ENCODE measurements at regions not wholly inside any gene's neighbourhood (a gene's known extent, or its start where the extent isn't known, plus 50 kb on each side); places are given as distances from the start of the nearest gene placed in this dataset.

- Mint-ChIP-seq H3K9me3 (peaks cover 14% of the 10 kb centered on the region), H3K4me3 (no peak overlapping the region), H3K27ac (no peak overlapping the region), H3K36me3 (ENCODE audit: low read depth) (no peaks in the 10 kb centered on the region), H3K27me3 (ENCODE audit: low read depth) (no peaks in the 10 kb centered on the region), H3K4me1 (ENCODE audit: low read depth) (no peaks in the 10 kb centered on the region)
Observed at GRCh38 chr4:60745800-60746571, 454.1 kb upstream of the ADGRL3 start.

DNA sequence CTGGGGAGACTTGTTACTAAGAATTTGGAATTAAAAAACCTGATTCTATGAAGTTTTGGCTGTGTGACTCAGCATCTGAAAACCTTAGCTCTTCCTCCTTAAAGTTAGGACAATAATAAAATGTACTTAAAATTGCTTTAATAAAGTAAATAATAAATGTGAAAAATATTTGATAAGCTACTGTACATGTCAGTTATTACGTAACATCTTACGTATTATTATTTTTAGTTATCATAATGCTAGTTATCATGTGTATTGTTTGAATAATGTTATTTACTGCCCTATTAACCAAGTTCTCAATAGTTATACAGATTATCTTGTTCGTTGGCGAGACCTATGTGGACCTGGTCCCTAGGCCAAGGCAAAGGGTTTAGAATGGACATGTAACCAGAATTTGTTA lies 449.2 kb upstream of the ADGRL3 start:
- Mint-ChIP-seq H3K4me3 (no peak overlapping the region), H3K9me3 (peaks cover 6% of the 10 kb centered on the region), H3K27me3 (ENCODE audit: low read depth) (no peaks in the 10 kb centered on the region), H3K4me1 (ENCODE audit: low read depth) (no peaks in the 10 kb centered on the region), H3K36me3 (ENCODE audit: low read depth) (no peaks in the 10 kb centered on the region), H3K27ac (no peak overlapping the region)

GRCh38 chr4:60757986-60758680 lies 442.0 kb upstream of the ADGRL3 start:
- Mint-ChIP-seq H3K27me3 (ENCODE audit: low read depth) (no peaks in the 10 kb centered on the region), H3K9me3 (peaks cover 6% of the 10 kb centered on the region), H3K36me3 (ENCODE audit: low read depth) (no peaks in the 10 kb centered on the region), H3K4me1 (ENCODE audit: low read depth) (no peaks in the 10 kb centered on the region), H3K27ac (no peak overlapping the region), H3K4me3 (no peak overlapping the region)

DNA sequence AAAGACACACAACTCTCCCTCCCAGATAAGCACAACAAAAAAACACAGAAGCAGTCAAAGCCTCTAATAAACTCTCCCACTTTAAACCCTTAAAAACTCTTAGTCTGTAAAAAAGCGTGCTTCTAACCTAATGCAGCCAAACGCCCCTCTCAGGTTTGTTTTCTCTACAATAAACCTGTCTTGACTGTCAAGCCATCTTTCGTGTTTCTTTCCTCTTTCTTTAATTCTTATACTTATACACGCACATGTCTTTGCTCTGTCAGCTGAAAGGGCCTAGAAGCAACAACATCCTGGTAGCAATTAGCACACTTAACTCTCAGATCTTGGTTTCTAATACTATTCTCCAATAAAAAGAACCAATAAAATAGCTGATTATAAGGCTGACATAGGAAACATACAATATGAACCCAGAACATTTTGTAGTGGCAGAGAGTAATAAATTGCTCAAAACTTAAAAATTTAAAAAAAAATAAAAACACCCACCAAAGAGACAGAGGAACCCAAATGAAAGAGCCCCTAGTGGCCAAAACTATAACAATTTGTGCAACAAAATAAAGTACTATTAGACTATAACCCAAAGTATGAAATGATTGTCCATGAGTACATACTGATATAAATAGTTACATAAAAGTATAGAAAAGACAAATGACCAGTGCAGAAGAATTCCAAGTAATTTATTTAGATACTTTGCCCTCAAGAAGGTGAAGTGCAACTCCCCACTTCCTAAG lies 440.4 kb upstream of the ADGRL3 start:
- Mint-ChIP-seq H3K27ac (no peak overlapping the region), H3K36me3 (ENCODE audit: low read depth) (no peaks in the 10 kb centered on the region), H3K27me3 (ENCODE audit: low read depth) (no peaks in the 10 kb centered on the region), H3K4me3 (no peak overlapping the region), H3K9me3 (peaks cover 6% of the 10 kb centered on the region), H3K4me1 (ENCODE audit: low read depth) (no peaks in the 10 kb centered on the region)

GRCh38 chr4:60780874-60781273 lies 419.3 kb upstream of the ADGRL3 start:
- Mint-ChIP-seq H3K27me3 (ENCODE audit: low read depth) (no peaks in the 10 kb centered on the region), H3K36me3 (ENCODE audit: low read depth) (no peaks in the 10 kb centered on the region), H3K4me3 (no peak overlapping the region), H3K9me3 (no peaks in the 10 kb centered on the region), H3K27ac (no peak overlapping the region), H3K4me1 (ENCODE audit: low read depth) (no peaks in the 10 kb centered on the region)

DNA sequence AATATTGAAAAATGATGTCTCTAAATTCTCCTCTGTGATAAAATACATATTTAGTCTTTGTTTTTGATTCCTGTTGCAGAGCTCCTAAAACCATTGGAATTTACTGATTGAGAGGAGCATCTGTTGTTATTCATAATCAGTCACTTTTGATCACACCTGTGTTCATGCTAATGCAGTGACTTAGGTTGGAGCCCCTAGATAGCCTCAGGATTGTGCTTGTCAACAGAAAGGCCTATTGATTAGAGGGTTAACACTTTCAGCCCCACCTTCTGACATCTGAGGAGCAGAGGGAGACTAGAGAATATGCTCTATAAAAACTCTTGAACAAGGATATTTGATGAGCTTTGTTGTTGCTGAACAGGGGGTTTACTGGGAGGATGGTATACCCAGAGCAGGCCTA lies 409.5 kb upstream of the ADGRL3 start:
- Mint-ChIP-seq H3K36me3 (ENCODE audit: low read depth) (no peaks in the 10 kb centered on the region), H3K4me1 (ENCODE audit: low read depth) (no peaks in the 10 kb centered on the region), H3K27ac (no peak overlapping the region), H3K27me3 (ENCODE audit: low read depth) (no peaks in the 10 kb centered on the region), H3K9me3 (peaks cover 3% of the 10 kb centered on the region), H3K4me3 (no peak overlapping the region)

DNA sequence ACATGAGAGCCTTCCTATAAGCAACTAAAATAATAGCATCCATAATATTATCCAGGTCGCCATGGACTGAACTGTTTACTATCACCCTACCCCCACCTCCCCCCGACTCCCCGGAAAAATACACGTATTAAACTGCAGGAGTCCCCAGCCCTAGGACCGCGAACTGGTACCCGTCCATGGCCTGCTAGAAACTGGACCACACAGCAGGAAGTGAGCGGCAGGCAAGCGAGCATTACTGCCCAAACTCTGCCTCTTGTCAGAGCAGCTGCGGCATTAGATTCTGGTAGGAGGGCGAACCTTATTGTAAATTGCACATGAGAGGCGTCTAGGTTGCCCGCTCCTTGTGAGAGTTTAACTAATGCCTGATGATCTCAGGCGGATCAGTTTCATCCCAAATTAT lies 405.8 kb upstream of the ADGRL3 start:
- Mint-ChIP-seq H3K27me3 (ENCODE audit: low read depth) (no peaks in the 10 kb centered on the region), H3K4me3 (no peak overlapping the region), H3K27ac (no peak overlapping the region), H3K9me3 (peaks cover 3% of the 10 kb centered on the region), H3K4me1 (ENCODE audit: low read depth) (no peaks in the 10 kb centered on the region), H3K36me3 (ENCODE audit: low read depth) (no peaks in the 10 kb centered on the region)

GRCh38 chr4:60799214-60799613 lies 400.9 kb upstream of the ADGRL3 start:
- no peaks in the 10 kb centered on the region for H3K36me3 Mint-ChIP-seq (ENCODE audit: low read depth)
- no peaks in the 10 kb centered on the region for H3K9me3 Mint-ChIP-seq
- no peak overlapping the region for H3K4me3 Mint-ChIP-seq
- no peak overlapping the region for H3K27ac Mint-ChIP-seq
- no peaks in the 10 kb centered on the region for H3K27me3 Mint-ChIP-seq (ENCODE audit: low read depth)
- H3K4me1 Mint-ChIP-seq (ENCODE audit: low read depth): no peaks in the 10 kb centered on the region

DNA sequence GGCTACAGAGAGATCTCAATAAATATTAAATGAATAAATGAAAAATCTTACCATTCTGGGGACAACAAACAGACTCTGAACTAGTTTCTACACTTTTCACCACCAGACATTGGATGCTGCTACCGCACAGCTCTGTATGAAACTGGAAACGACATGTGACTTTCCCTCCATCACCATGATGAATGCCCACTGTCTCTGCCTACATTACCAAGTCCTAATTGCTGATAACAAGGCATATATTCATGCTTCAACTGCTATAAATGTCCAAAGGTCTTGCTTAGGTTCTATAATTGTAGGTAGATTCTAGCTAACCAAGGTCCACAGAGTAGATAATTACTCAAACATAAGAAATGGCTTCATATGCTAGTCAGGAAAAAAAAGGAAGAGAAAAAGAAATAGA lies 399.4 kb upstream of the ADGRL3 start:
- Mint-ChIP-seq H3K4me1 (ENCODE audit: low read depth) (no peaks in the 10 kb centered on the region), H3K36me3 (ENCODE audit: low read depth) (no peaks in the 10 kb centered on the region), H3K9me3 (no peaks in the 10 kb centered on the region), H3K27me3 (ENCODE audit: low read depth) (no peaks in the 10 kb centered on the region), H3K4me3 (no peak overlapping the region), H3K27ac (no peak overlapping the region)

DNA sequence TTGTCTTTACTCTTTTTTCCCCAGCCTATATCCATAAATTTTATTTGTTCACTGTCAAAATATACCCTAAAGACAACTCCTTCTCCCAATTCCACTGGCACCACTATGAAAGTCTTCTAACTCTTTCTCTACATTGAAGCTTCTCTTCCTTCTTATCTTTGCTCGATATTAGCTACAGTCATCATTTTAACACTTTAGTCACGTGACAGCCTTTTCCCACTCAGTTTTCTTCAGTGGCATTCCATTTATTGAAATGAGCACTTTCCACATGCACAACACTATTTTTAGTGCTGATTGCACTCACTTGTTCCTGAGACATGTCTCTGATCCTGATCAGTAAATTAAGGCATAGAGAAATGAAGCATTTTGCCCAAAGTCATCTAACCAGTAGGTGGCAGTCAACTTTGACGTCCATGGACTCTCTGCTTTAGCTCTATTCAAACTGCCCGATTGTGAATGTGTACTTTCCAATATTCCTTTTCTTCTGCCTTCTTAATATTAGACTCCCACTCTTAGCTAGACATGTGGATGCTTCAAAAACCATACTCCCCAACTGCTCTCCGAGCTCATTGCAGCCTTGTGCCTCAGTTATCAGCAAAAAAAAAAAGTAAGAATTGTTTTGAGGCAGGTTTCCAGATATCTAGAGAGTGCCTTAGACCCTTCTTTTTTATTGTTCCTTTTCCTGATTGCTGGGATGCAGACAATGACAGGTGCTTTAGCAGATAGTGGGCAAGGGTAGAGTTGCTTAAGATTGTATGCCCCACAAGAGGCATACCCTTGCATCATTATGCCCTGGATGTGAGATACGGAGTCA lies 394.4 kb upstream of the ADGRL3 start:
- H3K9me3 Mint-ChIP-seq: no peaks in the 10 kb centered on the region
- no peaks in the 10 kb centered on the region for H3K27me3 Mint-ChIP-seq (ENCODE audit: low read depth)
- H3K36me3 Mint-ChIP-seq (ENCODE audit: low read depth): no peaks in the 10 kb centered on the region
- no peak overlapping the region for H3K27ac Mint-ChIP-seq
- H3K4me3 Mint-ChIP-seq: no peak overlapping the region
- no peaks in the 10 kb centered on the region for H3K4me1 Mint-ChIP-seq (ENCODE audit: low read depth)

- no peaks in the 10 kb centered on the region for H3K27me3 Mint-ChIP-seq (ENCODE audit: low read depth)
- no peaks in the 10 kb centered on the region for H3K4me1 Mint-ChIP-seq (ENCODE audit: low read depth)
- H3K9me3 Mint-ChIP-seq: no peaks in the 10 kb centered on the region
- H3K4me3 Mint-ChIP-seq: no peak overlapping the region
- no peaks in the 10 kb centered on the region for H3K36me3 Mint-ChIP-seq (ENCODE audit: low read depth)
- no peak overlapping the region for H3K27ac Mint-ChIP-seq
Observed at GRCh38 chr4:60808726-60809485, 391.2 kb upstream of the ADGRL3 start.

GRCh38 chr4:60809486-60809800 lies 390.7 kb upstream of the ADGRL3 start:
- H3K27me3 Mint-ChIP-seq (ENCODE audit: low read depth): no peaks in the 10 kb centered on the region
- no peaks in the 10 kb centered on the region for H3K4me1 Mint-ChIP-seq (ENCODE audit: low read depth)
- no peak overlapping the region for H3K27ac Mint-ChIP-seq
- no peak overlapping the region for H3K4me3 Mint-ChIP-seq
- H3K9me3 Mint-ChIP-seq: no peaks in the 10 kb centered on the region
- H3K36me3 Mint-ChIP-seq (ENCODE audit: low read depth): no peaks in the 10 kb centered on the region

GRCh38 chr4:60812811-60813210 lies 387.3 kb upstream of the ADGRL3 start:
- H3K9me3 Mint-ChIP-seq: peaks cover 7% of the 10 kb centered on the region
- H3K27ac Mint-ChIP-seq: no peak overlapping the region
- no peaks in the 10 kb centered on the region for H3K4me1 Mint-ChIP-seq (ENCODE audit: low read depth)
- H3K27me3 Mint-ChIP-seq (ENCODE audit: low read depth): no peaks in the 10 kb centered on the region
- no peaks in the 10 kb centered on the region for H3K36me3 Mint-ChIP-seq (ENCODE audit: low read depth)
- H3K4me3 Mint-ChIP-seq: no peak overlapping the region

- Mint-ChIP-seq H3K4me3 (no peak overlapping the region), H3K27ac (no peak overlapping the region), H3K4me1 (ENCODE audit: low read depth) (no peaks in the 10 kb centered on the region), H3K36me3 (ENCODE audit: low read depth) (no peaks in the 10 kb centered on the region), H3K27me3 (ENCODE audit: low read depth) (no peaks in the 10 kb centered on the region), H3K9me3 (peaks cover 12% of the 10 kb centered on the region)
Observed at GRCh38 chr4:60814549-60814948, 385.6 kb upstream of the ADGRL3 start.
